Astrocyte of the cerebellum (primary cell): ENCODE measurements at regions not wholly inside any gene's neighbourhood (a gene's known extent, or its start where the extent isn't known, plus 50 kb on each side); places are given as distances from the start of the nearest gene placed in this dataset.

ENCODE experiments used
- DNase-seq: peaks from one replicate; pipeline ENCODE4 v3.0.0-alpha.2; 2011; ENCODE audit warnings: low read depth
- H3K4me3 ChIP-seq: 2 replicates; pipeline ENCODE4 v1.5.1; 2011; ENCODE audit warnings: mild to moderate bottlenecking, low read depth, low read length, moderate library complexity
- CTCF ChIP-seq: IDR thresholded peaks from 2 replicates; pipeline ENCODE4 v1.5.1; 2012; ENCODE audit warnings: low read length, low read depth, moderate library complexity, mild to moderate bottlenecking; ENCODE audit errors: missing control alignments
- in situ Hi-C: cut with HindIII; loops from 2 replicates; pipeline ENCODE4 v1.10.0; 2017; ENCODE audit warnings: low sequenced_read_pairs

- no peak for DNase-seq
- no peak for TF ChIP-seq CTCF
- no peak overlapping the region for H3K4me3 ChIP-seq
- in situ Hi-C loops: no loop called here
Measured at GRCh38 chr10:118107541-118107940, 60.8 kb upstream of the RAB11FIP2 start.

- H3K4me3 ChIP-seq: no peak overlapping the region
- no peak for TF ChIP-seq CTCF
- no peak for DNase-seq
- in situ Hi-C loops: no loop called here
Measured at GRCh38 chr10:118107040-118107439, 60.3 kb upstream of the RAB11FIP2 start.

DNA sequence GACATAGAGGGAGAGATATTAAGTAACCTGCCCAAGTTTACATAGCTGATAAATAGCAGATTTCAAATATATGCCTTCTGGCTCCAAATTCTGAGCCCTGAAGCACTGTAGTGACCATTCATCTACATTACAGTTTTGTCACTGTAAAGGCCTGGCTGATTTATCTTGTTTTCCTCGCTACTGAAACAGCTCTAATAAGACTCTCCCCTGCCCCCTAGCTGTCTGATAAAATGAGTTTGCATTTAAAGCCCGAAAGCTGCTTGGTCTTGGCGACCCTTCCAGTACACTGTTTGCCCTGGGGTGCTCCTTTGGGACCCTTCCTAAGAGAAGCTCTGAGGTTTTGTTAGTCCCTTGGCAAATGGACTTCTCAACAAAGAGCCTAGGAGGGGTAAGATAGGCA, 59.7 kb upstream of the RAB11FIP2 start:
- peak; percentile 55 for TF ChIP-seq CTCF
- no peak for DNase-seq
- in situ Hi-C loops: no loop called here
- no peak overlapping the region for H3K4me3 ChIP-seq

GRCh38 chr10:118102121-118102520, 55.4 kb upstream of the RAB11FIP2 start:
- DNase-seq: no peak
- in situ Hi-C loops: no loop called here
- no peak overlapping the region for H3K4me3 ChIP-seq
- no peak for TF ChIP-seq CTCF

DNA sequence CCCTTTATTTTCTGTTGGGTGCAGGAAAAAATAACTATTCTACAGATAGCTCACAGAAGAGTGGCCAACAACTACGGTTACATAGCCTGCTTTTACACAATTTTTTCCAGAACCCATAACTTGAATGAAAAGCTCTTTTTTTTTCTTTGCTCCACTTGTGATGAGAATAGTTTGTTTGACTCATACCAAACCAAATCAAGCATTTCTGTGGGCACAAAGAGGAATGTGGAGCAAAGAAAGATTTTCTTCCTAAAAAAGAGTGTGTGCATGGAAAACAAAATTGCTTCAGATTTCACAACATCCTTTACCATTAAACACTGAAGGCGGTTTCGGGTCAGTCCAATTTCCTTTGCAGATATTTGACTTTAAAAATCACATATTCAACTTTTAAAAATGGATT, 54.8 kb upstream of the RAB11FIP2 start:
- peak; percentile 26 for DNase-seq
- TF ChIP-seq CTCF: no peak
- H3K4me3 ChIP-seq: no peak overlapping the region
- in situ Hi-C loops: no loop called here
